ENCODE measurements at regions not wholly inside any gene's neighbourhood (a gene's known extent, or its start where the extent isn't known, plus 50 kb on each side); places are given as distances from the start of the nearest gene placed in this dataset.

- DNase-seq: no peak
Measured at GRCh38 chr6:19037607-19038006, 650.5 kb downstream of the RNF144B start.

DNA sequence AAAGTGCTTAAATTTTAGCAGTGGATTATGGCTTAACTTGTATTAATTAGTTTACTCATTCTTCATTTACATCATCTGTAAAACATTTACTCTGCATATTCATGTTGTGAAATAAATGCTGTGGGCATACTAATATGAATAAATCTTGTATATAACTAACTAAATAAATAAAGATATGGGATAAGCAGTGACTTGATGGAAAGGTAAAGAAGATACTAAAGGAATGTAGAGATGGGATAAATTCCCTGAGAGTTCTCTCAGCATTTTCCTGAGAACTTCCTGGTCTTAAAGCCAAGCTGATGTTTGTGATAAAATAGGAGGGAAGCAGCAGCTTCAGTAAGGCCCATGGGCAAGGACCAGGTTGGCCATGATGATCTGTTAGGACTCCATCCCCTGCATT lies 652.1 kb downstream of the RNF144B start:
- DNase-seq: no peak

GRCh38 chr6:19041906-19042305 lies 654.8 kb downstream of the RNF144B start:
- no peak for DNase-seq

GRCh38 chr6:19042420-19042819 lies 655.3 kb downstream of the RNF144B start:
- DNase-seq: no peak

DNA sequence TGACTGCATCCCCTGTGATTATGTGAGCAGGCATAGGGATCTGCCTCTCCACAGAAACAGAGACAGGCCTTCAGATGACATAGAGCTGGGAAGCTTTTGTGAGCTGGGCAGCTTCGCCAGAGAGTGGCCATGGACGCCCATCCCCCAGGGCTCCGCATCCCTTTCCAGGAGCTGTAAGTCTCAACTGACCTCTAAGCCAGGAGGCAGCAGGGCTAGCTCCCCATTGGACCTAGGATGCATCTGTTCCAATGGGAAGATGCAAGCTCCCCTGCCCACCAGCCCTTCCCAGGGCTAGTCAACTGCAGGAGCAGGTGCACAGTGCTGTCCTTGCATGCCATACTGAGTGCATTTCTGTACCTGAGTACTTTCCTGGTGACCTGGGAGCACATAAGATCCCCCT lies 663.6 kb downstream of the RNF144B start:
- no peak for DNase-seq

- DNase-seq: no peak
Measured at GRCh38 chr6:19052219-19052618, 665.1 kb downstream of the RNF144B start.

DNA sequence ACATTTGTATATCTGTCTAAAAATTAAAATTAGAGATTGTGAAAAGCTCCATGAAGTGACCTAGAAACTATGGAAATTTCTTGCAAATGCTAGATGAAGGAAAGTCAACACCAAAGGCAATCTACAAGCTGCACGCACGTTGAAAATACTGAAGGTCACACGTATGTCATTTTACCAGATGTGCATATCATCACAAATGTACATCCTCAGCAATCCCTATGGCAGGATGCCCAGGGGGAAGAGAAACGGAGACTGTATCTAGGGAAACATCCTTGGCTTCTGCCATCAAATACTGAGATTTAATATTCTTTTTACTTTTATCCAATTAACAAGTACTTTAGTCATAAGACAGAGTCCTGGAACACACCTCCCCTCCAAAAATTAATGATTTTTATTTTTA lies 672.0 kb downstream of the RNF144B start:
- DNase-seq: no peak

DNA sequence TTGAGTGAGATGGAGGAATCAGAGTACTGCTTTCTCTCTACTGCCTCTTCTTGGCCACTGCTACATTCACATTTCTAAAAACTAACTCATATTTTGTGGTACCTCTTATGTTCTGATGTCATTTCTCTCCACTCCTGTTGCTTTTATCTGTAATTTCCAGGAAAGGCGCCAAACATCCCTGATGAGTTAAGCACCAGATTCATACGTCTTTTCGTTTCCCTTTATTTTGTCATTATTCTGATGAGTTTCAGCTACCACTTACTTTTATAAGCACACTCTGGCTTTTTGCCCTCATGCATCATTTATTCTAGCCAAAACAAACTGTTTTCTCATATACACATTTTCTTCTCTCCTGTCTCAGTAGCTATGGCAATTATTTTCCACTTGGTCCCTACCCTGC lies 680.0 kb downstream of the RNF144B start:
- no peak for DNase-seq

GRCh38 chr6:19070520-19070919 lies 683.4 kb downstream of the RNF144B start:
- DNase-seq: peak; percentile 64

GRCh38 chr6:19083801-19084200 lies 696.7 kb downstream of the RNF144B start:
- no peak for DNase-seq

- no peak for DNase-seq
Measured at GRCh38 chr6:19086480-19086879, 699.3 kb downstream of the RNF144B start.

GRCh38 chr6:19087296-19087695 lies 700.1 kb downstream of the RNF144B start:
- DNase-seq: no peak

- no peak for DNase-seq
Measured at GRCh38 chr6:19087897-19088296, 700.7 kb downstream of the RNF144B start.

DNA sequence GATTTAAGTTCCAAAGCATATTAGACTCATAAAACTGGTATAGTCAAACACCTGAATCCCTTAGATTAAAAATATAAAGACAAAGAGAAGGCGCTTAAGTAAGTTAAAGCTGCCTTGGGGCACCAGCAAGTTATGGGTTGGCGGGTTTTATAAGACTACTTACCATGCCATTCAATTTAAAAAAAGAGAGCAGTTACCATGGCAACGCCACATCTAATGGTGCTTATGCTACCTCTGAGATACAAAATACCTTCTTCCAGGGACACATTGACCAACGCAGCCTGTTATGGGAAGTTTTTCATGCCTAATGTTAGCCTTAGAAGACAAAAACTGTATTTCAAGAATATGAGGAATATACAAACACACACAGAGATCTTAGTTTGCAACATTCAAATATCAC lies 713.6 kb downstream of the RNF144B start:
- no peak for DNase-seq

GRCh38 chr6:19102936-19103335 lies 715.8 kb downstream of the RNF144B start:
- no peak for DNase-seq

GRCh38 chr6:19107468-19107867 lies 720.3 kb downstream of the RNF144B start:
- no peak for DNase-seq

DNA sequence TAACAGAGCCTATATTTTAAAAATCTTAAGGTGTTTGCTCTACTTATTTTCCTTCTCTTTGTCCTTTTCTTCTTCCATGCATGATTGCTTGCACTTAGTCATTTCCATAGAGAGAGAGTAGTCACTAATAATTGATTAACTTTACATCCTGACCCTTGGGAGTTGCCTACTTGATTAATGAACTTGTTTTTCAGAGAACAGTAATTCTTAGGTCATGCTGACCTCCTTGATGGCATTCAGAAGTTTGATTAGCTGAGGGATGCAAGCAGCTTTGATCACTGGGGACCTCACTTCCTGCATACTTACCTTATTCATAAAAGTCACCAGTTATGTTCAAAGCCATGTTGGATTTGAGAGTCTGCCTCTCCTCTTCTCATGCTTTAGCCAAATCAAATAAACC lies 715.6 kb upstream of the ID4 start:
- DNase-seq: no peak

GRCh38 chr6:19127081-19127480 lies 710.1 kb upstream of the ID4 start:
- no peak for DNase-seq

GRCh38 chr6:19128701-19129100 lies 708.5 kb upstream of the ID4 start:
- DNase-seq: no peak

DNA sequence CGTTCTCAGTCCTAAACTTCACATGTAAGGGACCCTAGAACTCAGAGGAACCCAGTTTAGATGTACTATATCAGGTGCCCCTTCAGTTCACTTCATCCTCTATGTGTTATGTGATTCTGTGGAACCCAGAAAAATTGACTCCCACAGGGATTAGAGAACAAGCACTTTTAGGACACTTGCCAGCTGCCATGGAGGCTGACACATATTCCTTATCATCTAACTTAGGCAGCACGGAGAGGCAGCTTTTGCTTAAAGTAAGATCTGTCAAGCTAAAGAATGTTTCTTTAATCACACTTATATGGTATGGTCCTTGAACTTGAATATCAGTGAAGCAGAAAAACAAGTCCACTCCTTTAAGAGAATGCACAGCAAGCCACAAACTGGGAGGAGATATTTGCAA lies 701.5 kb upstream of the ID4 start:
- no peak for DNase-seq

- DNase-seq: no peak
Measured at GRCh38 chr6:19137505-19137904, 699.7 kb upstream of the ID4 start.

DNA sequence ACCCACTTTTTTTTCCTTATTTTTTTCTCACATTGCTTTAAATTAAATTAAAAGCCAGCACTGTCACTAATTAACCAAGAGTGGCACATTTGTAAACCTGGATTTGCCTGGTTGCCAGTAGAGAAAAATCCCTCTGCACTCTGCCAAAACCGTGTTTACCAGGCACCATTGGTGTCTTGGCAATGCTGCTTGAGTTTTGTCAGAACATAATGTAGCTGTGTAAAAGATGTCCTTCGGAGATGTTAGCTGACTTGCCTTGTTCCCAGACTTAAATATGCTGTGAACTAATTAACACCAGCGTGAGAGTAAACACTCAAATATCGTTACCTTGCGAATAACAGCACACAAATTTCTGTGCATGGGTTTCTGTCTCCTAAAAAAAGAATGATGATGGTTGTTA lies 694.9 kb upstream of the ID4 start:
- no peak for DNase-seq

- DNase-seq: no peak
Measured at GRCh38 chr6:19150307-19150706, 686.9 kb upstream of the ID4 start.

- DNase-seq: peak; percentile 73
Measured at GRCh38 chr6:19153270-19153980, 683.7 kb upstream of the ID4 start.

DNA sequence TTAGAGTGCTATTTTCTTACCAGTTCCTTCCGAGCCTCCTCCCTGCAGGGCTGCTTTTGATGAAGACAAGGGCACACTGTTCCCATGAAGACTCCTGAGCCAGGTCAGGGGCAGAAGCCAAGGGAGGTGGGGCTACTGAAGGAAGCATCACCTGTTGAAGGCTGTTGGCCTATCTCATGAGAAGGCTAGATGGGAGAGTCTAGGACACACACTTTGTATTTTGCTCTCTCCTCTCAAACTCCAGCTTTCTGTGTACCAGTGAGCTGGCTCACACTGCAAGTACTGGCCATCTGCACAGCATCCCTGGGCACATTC lies 683.2 kb upstream of the ID4 start:
- DNase-seq: no peak
